NOMO-1 treated with DMSO at 0.1 percent for 48 hours (cell line): ENCODE measurements at regions not wholly inside any gene's neighbourhood (a gene's known extent, or its start where the extent isn't known, plus 50 kb on each side); places are given as distances from the start of the nearest gene placed in this dataset.
"Not testable (repeated sequence)": the region's sequence is repeated elsewhere in the genome, so short reads cannot be mapped to it uniquely, and the experiment has no call there.

ENCODE experiments used
- DNase-seq: peaks from one replicate; lab custom pipeline; 2025; ENCODE audit not compliant: unreplicated experiment; lab: John Stamatoyannopoulos, UW

DNA sequence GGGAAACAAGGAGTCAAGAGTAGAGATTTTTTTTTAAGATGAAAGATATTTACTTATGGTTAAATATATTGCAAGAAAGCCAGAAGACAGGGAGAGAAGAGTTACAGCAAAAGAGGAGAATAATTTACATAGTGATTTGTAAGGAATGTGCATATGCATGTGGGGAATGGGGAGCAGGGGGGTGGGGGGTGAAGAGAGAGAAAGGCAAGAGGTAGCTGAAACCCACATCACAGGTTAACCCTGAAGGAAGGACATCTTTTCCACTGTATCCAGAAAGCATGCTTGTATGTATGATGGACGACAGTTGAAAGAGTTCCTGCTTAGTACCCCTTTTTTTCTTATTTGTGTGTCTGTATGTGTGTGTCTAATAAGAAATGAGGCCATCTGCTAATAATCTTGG, 371.9 kb downstream of the RAD51AP2 start:
- DNase-seq, result no peak

DNA sequence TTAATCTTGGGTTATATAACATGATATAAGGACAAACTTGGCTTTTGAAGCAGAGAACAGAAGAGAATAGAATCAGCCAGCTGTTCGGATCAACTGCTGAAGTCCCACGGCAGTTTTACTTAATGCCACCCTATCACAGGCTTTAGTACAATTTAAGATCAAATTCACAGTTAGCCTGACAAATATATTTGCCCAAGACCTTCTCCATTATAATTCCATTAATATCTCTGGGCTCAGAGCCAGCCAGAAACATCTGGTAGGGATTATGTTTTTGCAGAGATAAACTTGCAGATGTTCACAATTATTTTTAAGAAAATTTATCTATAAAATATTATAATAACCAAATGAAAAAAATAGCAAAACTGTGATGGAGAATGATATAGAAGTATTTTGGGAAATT, 381.4 kb downstream of the RAD51AP2 start:
- no peak for DNase-seq

DNA sequence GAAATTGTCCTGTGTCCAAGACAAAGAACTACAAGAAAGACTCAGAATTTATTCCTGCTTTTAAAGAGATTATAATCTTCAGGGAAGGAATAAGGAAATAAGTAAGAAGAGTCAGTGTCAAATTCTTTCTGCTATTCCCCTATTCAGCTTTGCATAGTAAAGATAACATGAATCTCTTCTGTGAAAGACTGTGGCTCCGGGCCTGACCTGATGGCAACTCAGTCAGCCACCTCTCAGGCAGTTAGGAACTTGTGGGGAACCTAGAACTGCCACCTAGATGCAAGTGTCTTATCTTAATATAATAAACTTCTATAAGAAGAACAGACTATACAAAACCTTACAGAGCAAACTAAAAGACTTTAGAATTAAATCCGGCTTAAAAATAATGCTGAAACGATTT, 382.0 kb downstream of the RAD51AP2 start:
- DNase-seq, result no peak

GRCh38 chr2:17135619-17136018, 382.6 kb downstream of the RAD51AP2 start:
- DNase-seq, result no peak

DNA sequence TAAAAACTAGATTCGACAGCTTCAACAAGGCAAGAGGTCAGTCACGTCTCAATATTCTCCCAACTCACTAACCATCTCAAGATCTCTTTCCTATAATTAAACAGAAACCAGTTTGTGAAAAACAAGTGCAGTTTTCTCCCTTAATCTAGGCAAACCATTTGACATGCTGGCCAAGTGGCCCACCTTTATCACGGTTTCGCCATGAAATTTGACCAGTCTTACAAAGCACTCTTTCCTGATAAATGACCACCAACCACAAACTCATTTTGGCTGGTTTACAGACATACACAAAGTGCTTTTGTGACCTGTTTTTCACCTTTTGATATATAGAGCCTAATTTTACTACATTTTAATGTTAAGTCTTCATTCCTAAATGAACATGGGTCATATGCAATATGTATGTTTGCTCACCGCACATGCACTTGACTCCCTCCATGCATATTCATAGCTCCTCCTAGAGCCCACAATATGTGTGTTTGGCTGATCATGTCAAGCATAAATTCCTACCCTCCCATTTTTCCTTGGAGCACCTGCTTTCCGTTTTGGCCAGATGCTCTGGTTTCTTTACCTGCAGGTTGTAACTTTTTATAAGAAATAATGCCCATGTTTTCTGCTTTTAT, 385.1 kb downstream of the RAD51AP2 start:
- no peak for DNase-seq

- not testable (repeated sequence) for DNase-seq
Measured at GRCh38 chr2:17130627-17131026, 387.6 kb downstream of the RAD51AP2 start.

DNA sequence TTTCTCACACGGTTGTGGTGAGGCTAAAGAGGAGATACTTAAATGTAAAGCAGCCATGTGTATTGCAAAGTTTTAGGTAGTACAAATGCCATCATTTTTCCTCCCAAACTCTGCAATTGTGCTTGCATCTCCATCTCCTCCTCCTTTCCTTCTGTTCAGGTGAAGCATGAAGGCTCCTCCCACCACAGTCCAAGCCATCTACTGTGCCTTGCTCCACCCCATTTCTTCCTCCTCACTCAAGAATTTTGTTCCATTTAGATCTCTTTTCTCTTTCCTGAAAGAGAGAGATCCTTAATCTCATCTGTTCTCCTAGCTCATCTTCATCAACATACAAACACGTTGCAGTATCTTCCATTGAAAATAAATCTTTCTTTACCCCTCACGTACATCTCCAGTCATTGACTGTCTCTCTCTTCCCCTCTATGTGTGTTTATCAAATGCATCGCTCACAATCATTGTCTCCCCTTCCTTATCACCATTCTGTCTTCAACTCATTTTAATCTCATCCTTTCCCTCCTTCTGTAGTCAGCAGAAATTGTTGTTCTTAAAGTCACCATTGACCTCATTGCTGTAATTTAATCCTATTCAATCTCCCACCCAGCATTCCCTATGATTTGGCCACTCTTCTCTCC, 392.1 kb downstream of the RAD51AP2 start:
- no peak for DNase-seq

DNA sequence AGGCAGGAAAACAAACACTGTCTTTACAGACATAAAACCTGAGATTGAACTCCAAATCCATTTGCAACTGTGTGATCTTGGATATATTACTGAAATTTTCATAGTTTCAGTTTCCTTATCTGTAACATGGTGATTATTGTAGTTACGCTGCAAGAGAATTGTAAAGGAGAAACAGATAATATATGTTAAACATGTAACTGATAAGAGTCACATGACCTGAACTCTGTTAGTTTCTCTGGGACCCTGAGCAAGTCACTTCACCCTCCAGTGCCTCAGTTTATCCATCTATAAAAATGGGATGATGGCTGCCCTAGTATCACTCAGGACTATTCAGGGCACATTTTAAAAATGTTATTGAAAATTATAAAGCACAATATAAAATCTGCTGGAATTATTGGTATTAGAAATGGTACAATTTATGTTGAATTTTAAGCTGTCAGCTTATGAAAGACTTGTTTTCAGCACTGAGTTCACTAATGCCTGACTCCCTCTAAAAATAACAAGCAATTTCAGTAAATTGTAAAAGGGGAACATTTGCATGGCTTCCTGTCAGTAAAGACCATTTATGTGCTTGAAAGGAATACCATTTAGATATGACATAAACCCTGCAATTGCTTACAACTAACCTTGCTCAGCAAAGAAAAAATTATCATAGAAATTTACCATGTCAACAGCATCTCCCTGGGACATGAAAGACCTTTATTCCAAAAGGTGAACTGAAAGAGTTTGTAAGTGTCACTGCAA, 393.5 kb downstream of the RAD51AP2 start:
- no peak for DNase-seq

GRCh38 chr2:17122887-17123501, 395.2 kb downstream of the RAD51AP2 start:
- DNase-seq, result no peak

GRCh38 chr2:17115466-17115865, 402.8 kb downstream of the RAD51AP2 start:
- no peak for DNase-seq

DNA sequence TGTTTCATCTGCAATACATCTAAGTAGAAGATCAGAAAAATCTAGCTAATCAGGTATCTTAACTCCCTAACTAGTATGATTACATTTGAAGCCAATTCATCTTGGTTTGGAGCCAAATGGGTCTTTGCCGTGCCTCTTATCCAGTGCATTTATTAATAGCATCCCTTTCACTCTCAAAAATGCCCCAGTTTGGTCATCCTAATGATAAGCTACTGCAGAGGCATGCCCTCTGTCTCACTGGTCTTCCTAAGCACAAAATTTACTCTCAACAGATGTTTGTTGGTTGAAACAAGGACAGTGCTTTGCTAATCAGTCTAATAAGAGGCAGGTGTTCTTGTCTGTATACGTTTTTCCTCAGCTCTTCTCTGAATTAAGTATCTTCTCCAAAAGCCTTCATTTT, 403.2 kb downstream of the RAD51AP2 start:
- no peak for DNase-seq

GRCh38 chr2:17107871-17108270, 410.4 kb downstream of the RAD51AP2 start:
- no peak for DNase-seq

DNA sequence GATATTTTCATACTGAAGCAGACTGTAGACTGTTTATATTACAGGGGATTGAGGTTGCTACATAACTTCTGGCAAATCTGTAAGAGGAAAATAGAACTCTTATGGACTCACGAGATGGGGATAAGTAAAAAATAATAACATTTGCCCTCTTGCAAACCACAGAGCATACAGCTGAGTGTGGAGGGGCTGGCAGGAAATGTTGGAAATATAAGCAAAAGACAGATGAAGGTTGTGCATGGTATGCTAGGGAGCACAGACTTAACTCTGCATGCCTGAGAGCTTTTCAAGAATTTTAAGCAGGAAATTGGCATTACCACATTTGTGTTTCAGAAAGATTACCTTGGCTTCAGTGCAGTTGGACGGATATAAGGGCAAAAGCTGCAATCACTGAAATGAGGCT, 411.1 kb downstream of the RAD51AP2 start:
- DNase-seq, result no peak

GRCh38 chr2:17106418-17106817, 411.8 kb downstream of the RAD51AP2 start:
- no peak for DNase-seq

DNA sequence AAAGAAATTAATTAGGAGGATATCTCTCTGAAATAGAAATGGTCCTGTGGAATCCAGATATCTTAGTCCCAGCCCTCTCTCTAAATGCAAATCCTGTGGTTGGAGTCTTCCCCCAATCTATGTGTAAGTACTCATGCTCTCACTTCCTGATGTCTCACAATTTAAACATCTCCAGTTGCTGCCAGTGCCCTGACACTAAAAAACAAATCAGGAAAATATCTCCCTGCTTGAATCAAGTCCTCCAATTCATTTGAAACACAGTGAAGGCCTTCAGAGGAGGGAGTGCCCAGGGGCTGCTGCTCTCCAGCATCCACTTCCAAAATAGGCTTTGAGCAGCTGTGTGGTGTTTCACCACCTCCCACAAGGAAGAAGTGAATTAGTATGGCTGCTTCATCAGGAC, 413.8 kb downstream of the RAD51AP2 start:
- no peak for DNase-seq

- no peak for DNase-seq
Measured at GRCh38 chr2:17101596-17101995, 416.6 kb downstream of the RAD51AP2 start.

- no peak for DNase-seq
Measured at GRCh38 chr2:17101091-17101490, 417.1 kb downstream of the RAD51AP2 start.

GRCh38 chr2:17095340-17095739, 422.9 kb downstream of the RAD51AP2 start:
- DNase-seq, result no peak

DNA sequence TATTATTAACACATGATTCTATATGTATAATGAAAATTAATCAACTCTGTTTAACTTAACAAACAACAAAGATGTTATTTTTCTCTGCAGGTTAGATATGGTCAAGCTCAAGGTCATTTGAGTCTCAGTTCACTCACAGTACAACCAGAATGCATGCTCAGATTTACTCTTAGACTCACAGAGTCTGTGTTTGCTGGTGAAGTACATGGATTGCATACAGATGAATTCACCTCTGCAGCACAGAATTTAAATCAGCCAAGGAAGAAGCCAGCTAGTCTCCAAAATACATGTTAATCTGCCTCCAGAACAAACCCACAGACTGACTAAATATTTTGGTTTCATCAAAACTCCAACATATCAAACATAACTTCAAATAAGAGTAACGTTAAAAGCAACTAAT, 424.5 kb downstream of the RAD51AP2 start:
- no peak for DNase-seq

- DNase-seq, result no peak
Measured at GRCh38 chr2:17086990-17087389, 421.4 kb upstream of the CYRIA start.

DNA sequence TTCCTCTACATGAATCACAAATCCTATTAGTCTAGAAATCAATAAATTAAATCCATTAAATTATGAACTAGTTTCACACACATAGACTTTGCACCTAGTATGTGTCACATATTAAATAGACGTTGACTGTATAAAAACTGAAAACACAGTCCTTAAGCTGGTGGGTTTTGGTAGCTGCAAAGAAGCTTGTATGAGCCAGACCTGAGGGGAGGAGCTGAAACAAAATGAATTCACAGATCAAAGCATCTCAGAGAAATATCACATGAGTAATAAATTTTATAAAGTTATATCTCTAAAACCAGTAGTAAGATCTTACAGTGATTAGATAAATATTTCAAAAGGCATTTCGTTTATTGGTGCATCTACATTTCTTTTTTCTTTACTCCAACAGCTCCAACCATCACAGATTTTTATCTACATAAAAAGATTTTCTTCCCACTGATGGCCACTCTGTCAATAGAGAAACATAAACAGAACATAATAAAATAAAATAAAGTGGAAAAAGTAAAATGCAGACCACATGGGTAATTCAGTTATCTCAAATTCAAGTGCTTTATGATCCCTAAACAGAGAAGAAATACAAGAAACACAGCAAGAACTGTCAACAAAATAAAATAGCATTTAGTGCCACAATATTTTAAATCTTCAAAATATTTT, 420.0 kb upstream of the CYRIA start:
- DNase-seq, result no peak
